HG03354 (cell line): ENCODE measurements at regions not wholly inside any gene's neighbourhood (a gene's known extent, or its start where the extent isn't known, plus 50 kb on each side); places are given as distances from the start of the nearest gene placed in this dataset.

Experiments used
- ATAC-seq: cut with Tn5 transposase; IDR thresholded peaks from one replicate; pipeline ENCODE4 v1.9.1; 2021; ENCODE audit warnings: mild to moderate bottlenecking; ENCODE audit not compliant: unreplicated experiment, poor library complexity, severe bottlenecking

- ATAC-seq, result no peak
Observed at GRCh38 chr12:77777274-77777673, 53.4 kb upstream of the NAV3 start.

GRCh38 chr12:77774761-77775160 lies 55.9 kb upstream of the NAV3 start:
- ATAC-seq, result no peak

GRCh38 chr12:77772676-77773298 lies 57.9 kb upstream of the NAV3 start:
- ATAC-seq, result no peak

- no peak for ATAC-seq
Observed at GRCh38 chr12:77768558-77768957, 62.1 kb upstream of the NAV3 start.

GRCh38 chr12:77767756-77768343 lies 62.8 kb upstream of the NAV3 start:
- ATAC-seq, result no peak

- no peak for ATAC-seq
Observed at GRCh38 chr12:77767335-77767734, 63.4 kb upstream of the NAV3 start.

- ATAC-seq, result no peak
Observed at GRCh38 chr12:77766224-77766623, 64.5 kb upstream of the NAV3 start.

GRCh38 chr12:77761286-77761685 lies 69.4 kb upstream of the NAV3 start:
- no peak for ATAC-seq

- no peak for ATAC-seq
Observed at GRCh38 chr12:77760271-77761025, 70.2 kb upstream of the NAV3 start.

GRCh38 chr12:77754086-77754485 lies 76.6 kb upstream of the NAV3 start:
- no peak for ATAC-seq

- ATAC-seq, result no peak
Observed at GRCh38 chr12:77751939-77752338, 78.8 kb upstream of the NAV3 start.

- ATAC-seq, result peak; percentile 99
Observed at GRCh38 chr12:77746096-77746495, 84.6 kb upstream of the NAV3 start.

- ATAC-seq, result peak; percentile 4
Observed at GRCh38 chr12:77745624-77746023, 85.1 kb upstream of the NAV3 start.

- no peak for ATAC-seq
Observed at GRCh38 chr12:77742631-77743030, 88.1 kb upstream of the NAV3 start.

- no peak for ATAC-seq
Observed at GRCh38 chr12:77741974-77742517, 88.6 kb upstream of the NAV3 start.

GRCh38 chr12:77736219-77736965 lies 94.3 kb upstream of the NAV3 start:
- ATAC-seq, result no peak

- ATAC-seq, result no peak
Observed at GRCh38 chr12:77734214-77734883, 96.3 kb upstream of the NAV3 start.

- ATAC-seq, result no peak
Observed at GRCh38 chr12:77728018-77728417, 102.7 kb upstream of the NAV3 start.

- no peak for ATAC-seq
Observed at GRCh38 chr12:77727442-77728001, 103.2 kb upstream of the NAV3 start.
